Mesodermal cell (in vitro differentiated cells): ENCODE measurements at regions not wholly inside any gene's neighbourhood (a gene's known extent, or its start where the extent isn't known, plus 50 kb on each side); places are given as distances from the start of the nearest gene placed in this dataset.

Experiments
- H3K27ac ChIP-seq: 2 replicates; pipeline ENCODE4 v1.7.0; 2013; ENCODE audit warnings: mild to moderate bottlenecking, low read depth, low read length, moderate library complexity; ENCODE audit not compliant: severe bottlenecking
- H3K36me3 ChIP-seq: 2 replicates; pipeline ENCODE4 v1.7.1; 2013; ENCODE audit warnings: mild to moderate bottlenecking, low read length, moderate library complexity; ENCODE audit not compliant: control insufficient read depth, insufficient read depth
- H3K4me1 ChIP-seq: one replicate; pipeline ENCODE4 v1.7.1; 2013; ENCODE audit warnings: mild to moderate bottlenecking, low read length; ENCODE audit not compliant: insufficient read depth, control insufficient read depth, poor library complexity, severe bottlenecking
- H3K4me3 ChIP-seq: 2 replicates; pipeline ENCODE4 v1.7.0; 2013; ENCODE audit warnings: low read length, control low read depth, mild to moderate bottlenecking; ENCODE audit not compliant: insufficient read depth, poor library complexity, severe bottlenecking; ENCODE audit errors: extremely low read depth
- H3K9me3 ChIP-seq: 2 replicates; pipeline ENCODE4 v1.7.1; 2013; ENCODE audit warnings: mild to moderate bottlenecking, low read length, moderate library complexity; ENCODE audit not compliant: control insufficient read depth
- WGBS, 2 experiments: methylation state at CpG; one replicate each; pipeline ENCODE4 v1.1.5; 2013; ENCODE audit warnings: missing lambda C conversion rate in 2 of 2; ENCODE audit not compliant: insufficient coverage in 2 of 2; 5-methylcytosine and 5-hydroxymethylcytosine counted together

DNA sequence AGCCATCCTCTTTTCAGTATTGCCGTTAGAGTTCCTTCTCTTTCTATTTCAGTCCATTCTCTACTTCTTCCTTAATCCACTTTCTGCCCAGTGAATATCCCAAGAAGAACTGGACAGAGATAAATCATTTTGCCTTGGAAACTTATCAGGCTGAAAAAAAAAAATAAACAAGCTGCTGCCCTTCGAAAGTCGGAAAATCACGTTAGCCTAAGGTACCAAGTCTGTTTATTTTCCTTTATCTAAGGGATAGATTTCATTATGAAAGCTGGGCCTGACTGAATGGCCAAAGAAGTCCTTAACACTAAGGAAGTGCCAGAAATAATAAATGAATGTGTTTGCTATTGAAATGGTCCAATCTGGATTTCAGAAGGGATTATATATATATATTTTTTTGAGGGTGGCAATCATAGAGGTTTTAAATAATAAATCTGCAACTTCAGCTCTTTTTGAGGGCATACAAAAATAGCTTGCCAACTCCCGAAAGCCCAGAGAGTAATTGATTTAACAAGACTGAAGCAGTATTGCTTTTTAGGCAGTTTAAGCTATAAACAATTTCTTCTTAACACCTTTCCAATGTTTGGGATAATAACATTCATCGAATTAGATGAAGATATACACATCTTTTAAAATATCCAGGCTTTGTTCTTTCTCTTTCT, 127.0 kb upstream of the STMND1 start:
- Histone ChIP-seq H3K27ac (no peak overlapping the region), H3K4me3 (no peak overlapping the region), H3K4me1 (no peaks in the 10 kb centered on the region), H3K9me3 (no peaks in the 10 kb centered on the region), H3K36me3 (no peaks in the 10 kb centered on the region)
- 90 to 95% methylated on average over 3 to 4 of the region's 6 CpGs for WGBS, 2 experiments

GRCh38 chr6:16974387-16974673, 127.5 kb upstream of the STMND1 start:
- H3K36me3 ChIP-seq = no peaks in the 10 kb centered on the region
- no peak overlapping the region for H3K4me3 ChIP-seq
- no peaks in the 10 kb centered on the region for H3K9me3 ChIP-seq
- no peaks in the 10 kb centered on the region for H3K4me1 ChIP-seq
- no peak overlapping the region for H3K27ac ChIP-seq

- Histone ChIP-seq H3K27ac (no peak overlapping the region), H3K36me3 (no peaks in the 10 kb centered on the region), H3K9me3 (no peaks in the 10 kb centered on the region), H3K4me3 (no peak overlapping the region), H3K4me1 (no peaks in the 10 kb centered on the region)
- 88 to 90% methylated on average over 10 of the region's 12 CpGs for WGBS, 2 experiments
These were observed 128.1 kb upstream of the STMND1 start for GRCh38 chr6:16973545-16974386.

- H3K4me3 ChIP-seq = no peak overlapping the region
- no peaks in the 10 kb centered on the region for H3K9me3 ChIP-seq
- H3K27ac ChIP-seq = no peak overlapping the region
- H3K36me3 ChIP-seq = no peaks in the 10 kb centered on the region
- WGBS, 2 experiments = 88 to 90% methylated on average over 5 of the region's 5 CpGs
- H3K4me1 ChIP-seq = no peaks in the 10 kb centered on the region
These were observed 128.8 kb upstream of the STMND1 start for GRCh38 chr6:16973051-16973450.

- no peaks in the 10 kb centered on the region for H3K36me3 ChIP-seq
- no peaks in the 10 kb centered on the region for H3K9me3 ChIP-seq
- no peaks in the 10 kb centered on the region for H3K4me1 ChIP-seq
- H3K27ac ChIP-seq = no peak overlapping the region
- 100% methylated on average over 1 of the region's 2 CpGs; no CpG with 5 or more reads in 1 of the 2 experiments for WGBS, 2 experiments
- no peak overlapping the region for H3K4me3 ChIP-seq
These were observed 129.3 kb upstream of the STMND1 start for GRCh38 chr6:16972535-16972934.

DNA sequence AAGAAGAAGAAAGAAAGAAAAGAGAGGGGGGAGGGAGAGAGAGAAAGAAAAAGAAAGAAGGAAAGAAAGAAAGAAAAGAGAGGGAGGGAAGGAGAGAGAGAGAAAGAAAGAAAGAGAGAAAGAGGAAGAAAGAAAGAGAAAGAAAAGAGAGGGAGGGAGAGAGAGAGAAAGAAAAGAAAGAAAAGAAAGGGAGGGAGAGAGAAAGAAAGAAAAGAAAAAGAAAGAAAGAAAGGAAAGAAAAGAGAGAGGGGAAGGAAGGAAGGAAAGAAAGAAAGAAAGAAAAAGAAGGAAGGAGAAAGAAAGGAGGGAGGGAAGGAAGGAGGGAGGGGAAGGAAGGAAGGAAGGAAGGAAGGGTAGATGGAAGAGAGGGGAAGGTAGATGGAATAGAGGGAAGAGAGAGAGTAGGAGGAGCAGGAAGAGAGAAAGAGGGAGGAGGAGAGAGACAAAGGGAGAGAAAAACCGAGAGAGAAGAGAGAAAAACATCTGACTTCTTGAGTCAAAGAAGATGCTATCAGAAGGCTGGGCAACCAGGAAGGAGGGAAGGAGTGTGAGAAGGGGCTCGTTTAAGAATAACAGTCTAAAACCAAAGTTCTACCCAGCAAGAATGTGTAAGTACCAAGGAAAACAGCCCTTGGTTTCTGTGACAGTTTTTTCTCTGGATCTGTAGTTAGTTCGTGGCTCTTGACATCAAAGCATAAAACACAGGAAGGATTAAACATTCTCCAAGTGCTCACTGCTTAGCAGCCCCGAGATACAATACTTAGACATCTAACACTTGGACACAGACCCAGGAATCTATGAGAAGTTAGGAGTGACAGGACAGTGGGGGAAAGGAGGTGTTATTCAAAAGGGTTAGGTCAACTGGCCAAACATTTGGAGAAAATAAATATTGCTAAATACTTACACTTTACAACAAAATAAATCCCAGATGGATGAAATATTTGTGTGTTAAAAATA, 131.9 kb upstream of the STMND1 start:
- no peak overlapping the region for H3K27ac ChIP-seq
- H3K9me3 ChIP-seq = no peaks in the 10 kb centered on the region
- H3K4me1 ChIP-seq = peaks cover 5% of the 10 kb centered on the region
- H3K4me3 ChIP-seq = no peak overlapping the region
- WGBS, 2 experiments = 38 to 65% methylated on average over 1 to 3 of the region's 4 CpGs
- no peaks in the 10 kb centered on the region for H3K36me3 ChIP-seq

DNA sequence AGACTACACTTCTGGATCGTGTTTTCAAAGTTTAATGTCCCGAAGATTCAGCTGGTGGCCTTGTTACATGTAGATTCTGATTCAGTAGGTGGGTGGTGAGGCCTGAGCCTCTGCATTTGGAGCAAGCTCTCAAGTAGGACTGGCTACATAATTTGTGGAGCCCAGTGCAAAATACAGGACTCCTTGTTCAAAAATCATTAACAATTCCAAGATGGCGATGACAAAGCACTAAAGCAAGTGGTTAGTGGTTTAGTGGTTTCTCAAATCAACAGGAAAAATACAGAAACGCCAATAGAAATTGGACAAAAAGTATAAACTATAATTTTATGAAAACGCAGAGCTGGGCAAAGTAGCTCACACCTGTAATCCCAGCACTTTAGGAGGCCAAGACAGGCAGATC, 133.7 kb upstream of the STMND1 start:
- WGBS, 2 experiments = 100% methylated on average over 2 of the region's 5 CpGs; no CpG with 5 or more reads in 1 of the 2 experiments
- Histone ChIP-seq H3K27ac (no peak overlapping the region), H3K4me1 (peaks cover 5% of the 10 kb centered on the region), H3K9me3 (no peaks in the 10 kb centered on the region), H3K4me3 (no peak overlapping the region), H3K36me3 (no peaks in the 10 kb centered on the region)

DNA sequence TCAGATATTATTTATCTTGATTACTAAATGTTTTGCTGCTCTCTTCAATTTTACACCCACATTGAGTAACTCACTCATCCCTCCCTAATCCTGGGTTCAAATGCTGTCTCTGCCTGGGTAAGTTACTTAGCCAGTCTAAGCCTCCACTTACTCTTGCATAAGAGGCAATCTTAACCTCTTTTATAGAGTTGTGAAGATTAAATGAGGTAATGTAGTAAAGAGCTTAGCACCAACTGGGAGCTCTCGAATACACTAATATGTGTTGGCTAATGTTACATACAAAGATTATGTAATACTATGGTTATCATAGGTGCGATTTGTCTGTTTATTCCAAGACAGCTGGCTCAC, 134.4 kb upstream of the STMND1 start:
- H3K27ac ChIP-seq = no peak overlapping the region
- WGBS, 2 experiments = 86% methylated on average over 2 of the region's 2 CpGs; no CpG with 5 or more reads in 1 of the 2 experiments

DNA sequence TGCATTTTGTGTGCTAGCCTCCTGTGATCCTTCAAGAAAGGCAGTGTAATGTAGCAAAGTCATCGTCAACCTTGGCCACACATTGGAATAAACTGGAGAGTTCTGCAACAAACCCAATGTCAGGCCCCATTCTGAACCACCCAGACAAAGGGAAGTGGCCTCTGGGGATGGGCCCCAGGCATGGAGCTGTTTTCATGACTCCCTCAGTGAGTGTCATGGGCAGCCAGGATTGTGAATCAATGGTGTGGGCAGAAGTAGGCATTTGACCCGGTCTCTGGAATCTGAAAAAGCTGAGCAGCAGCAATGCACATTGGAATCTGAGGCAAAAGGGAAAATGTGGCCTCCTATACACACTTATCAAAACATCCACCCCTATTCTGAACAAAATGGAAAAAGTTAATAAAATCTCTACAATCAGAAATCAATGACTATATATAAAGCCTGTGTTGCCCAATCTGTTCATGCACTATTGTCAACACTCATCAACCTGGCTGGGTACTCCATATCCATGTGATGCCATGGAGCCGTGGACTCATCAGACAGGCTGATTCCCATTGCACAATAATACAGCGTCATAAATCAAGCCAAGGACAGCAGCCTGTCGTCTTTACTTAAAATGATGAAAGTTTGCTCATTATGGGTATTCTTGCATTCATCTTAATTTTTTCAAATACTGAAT, 134.9 kb upstream of the STMND1 start:
- WGBS, 2 experiments = 95 to 100% methylated on average over 1 to 3 of the region's 5 CpGs
- no peak overlapping the region for H3K27ac ChIP-seq
- peaks cover 5% of the 10 kb centered on the region for H3K4me1 ChIP-seq
- H3K4me3 ChIP-seq = no peak overlapping the region
- no peaks in the 10 kb centered on the region for H3K9me3 ChIP-seq
- no peaks in the 10 kb centered on the region for H3K36me3 ChIP-seq

More for the DNA sequence above, 134.4 kb upstream of the STMND1 start:
- Histone ChIP-seq H3K4me3 (no peak overlapping the region), H3K36me3 (no peaks in the 10 kb centered on the region), H3K9me3 (no peaks in the 10 kb centered on the region), H3K4me1 (peaks cover 5% of the 10 kb centered on the region)

DNA sequence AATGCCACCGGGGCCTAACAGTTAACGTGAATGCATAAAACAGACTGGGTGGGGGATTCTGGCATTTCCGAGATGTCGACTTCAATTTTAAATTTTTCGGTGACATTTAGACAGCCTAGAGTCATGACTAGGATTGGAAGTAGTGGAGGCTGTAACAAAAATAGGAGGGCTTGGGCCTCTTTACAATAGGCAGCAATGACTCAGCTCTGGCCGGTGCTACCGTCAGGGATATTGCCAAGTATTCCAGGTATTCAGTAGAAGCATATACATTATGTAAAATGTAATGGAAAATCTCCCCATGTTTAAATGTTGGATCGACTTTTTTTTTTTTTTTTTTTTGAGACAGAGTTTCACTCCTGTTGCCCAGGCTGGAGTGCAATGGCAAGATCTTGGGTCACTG, 136.2 kb upstream of the STMND1 start:
- Histone ChIP-seq H3K36me3 (no peaks in the 10 kb centered on the region), H3K4me3 (no peak overlapping the region), H3K4me1 (peaks cover 5% of the 10 kb centered on the region), H3K9me3 (no peaks in the 10 kb centered on the region), H3K27ac (no peak overlapping the region)
- 92 to 98% methylated on average over 5 of the region's 8 CpGs for WGBS, 2 experiments
